Heart left ventricle (tissue), 13 donors: ENCODE measurements at regions not wholly inside any gene's neighbourhood (a gene's known extent, or its start where the extent isn't known, plus 50 kb on each side); places are given as distances from the start of the nearest gene placed in this dataset.

Experiments used
- POLR2A ChIP-seq, 2 donors: fragments of 450-650 bp; IDR thresholded peaks; one replicate each; pipeline ENCODE4 v1.6.1; 2017; ENCODE audit warnings: antibody characterized with exemption in 2 of 2, mild to moderate bottlenecking in 2 of 2, moderate library complexity in 2 of 2
- TF ChIP-seq, protein P1 (sequence below), 12 donors: fragments of 200-600 bp; sonication (generic) in 4 of 12; IDR thresholded peaks; one replicate each; pipeline versions ENCODE4 v1.5.0 to v1.8.0; 2018 to 2022; ENCODE audit warnings: antibody characterized with exemption in 12 of 12, mild to moderate bottlenecking in 5 of 12
- donor health status: ischemic (EF 13 %, LVEDD 7.1; RV severe dilation, severe dysfunction).
- donor health status: DM: no; HTN: yes; CAD: no.
- donor health status: DM: no; HTN: no; CAD: no.
- donor health status: ischemic (EF 25% LVEDD 6.9; RV normal size, moderate dysfunction).
- donor health status: ischemic (EF 25% LVEDD 5.7; RV mildly dilated, moderate dysfunction).
- donor health status: ischemic (EF 35%, LVEDD 5.7; RV mildly dilated, moderate dysfunction).
- donor health status: nonischemic (EF 11% LVEDD 7.7; RV severe dilation, severe dysfunction).
- donor health status: DM: yes; HTN: yes; CAD: no.
- donor health status: PGD.
- donor health status: ischemic (EF 29% LVEDD 5.4; RV normal size, mild dysfunction).
- donor health status: nonischemic (EF 23%, LVEDD 6.1; RV moderate dilation, normal function).

DNA sequence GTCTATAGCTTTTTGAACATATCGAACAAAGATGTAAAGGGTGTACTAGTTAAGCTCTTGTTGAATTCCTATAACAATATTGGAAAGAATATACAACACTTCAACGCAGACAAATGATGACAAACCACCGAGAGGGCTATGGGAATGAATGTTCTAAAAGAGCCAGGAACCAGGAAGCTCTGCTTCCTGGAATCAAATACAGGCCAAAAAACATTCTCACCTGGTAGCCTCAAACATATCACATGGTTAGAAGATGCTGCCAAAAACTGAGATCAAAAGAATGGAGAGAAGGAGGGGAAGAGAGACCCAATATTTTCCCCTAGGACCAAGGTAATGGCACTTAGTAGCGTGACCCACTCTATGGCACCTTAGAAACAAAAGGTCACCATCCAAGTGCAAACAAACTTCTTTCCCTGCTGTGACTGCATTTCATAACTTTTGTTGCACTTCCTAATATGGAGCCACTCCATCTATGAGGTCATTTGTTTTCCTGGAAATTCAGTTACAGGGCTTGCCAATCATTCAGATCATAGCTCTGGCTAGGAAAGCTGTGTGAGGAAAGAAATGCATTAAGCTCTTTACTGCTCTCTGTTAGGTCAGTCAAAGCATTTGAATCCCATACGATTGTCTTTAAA lies 199.2 kb upstream of the NT5E start:
- TF ChIP-seq, protein P1, sequence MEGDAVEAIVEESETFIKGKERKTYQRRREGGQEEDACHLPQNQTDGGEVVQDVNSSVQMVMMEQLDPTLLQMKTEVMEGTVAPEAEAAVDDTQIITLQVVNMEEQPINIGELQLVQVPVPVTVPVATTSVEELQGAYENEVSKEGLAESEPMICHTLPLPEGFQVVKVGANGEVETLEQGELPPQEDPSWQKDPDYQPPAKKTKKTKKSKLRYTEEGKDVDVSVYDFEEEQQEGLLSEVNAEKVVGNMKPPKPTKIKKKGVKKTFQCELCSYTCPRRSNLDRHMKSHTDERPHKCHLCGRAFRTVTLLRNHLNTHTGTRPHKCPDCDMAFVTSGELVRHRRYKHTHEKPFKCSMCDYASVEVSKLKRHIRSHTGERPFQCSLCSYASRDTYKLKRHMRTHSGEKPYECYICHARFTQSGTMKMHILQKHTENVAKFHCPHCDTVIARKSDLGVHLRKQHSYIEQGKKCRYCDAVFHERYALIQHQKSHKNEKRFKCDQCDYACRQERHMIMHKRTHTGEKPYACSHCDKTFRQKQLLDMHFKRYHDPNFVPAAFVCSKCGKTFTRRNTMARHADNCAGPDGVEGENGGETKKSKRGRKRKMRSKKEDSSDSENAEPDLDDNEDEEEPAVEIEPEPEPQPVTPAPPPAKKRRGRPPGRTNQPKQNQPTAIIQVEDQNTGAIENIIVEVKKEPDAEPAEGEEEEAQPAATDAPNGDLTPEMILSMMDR (IDR thresholded peaks at IDR 0.05) = no peak
- TF ChIP-seq POLR2A (IDR thresholded peaks at IDR 0.05) = no peak
